Hematopoietic multipotent progenitor cell treated with erythropoietin and hydrocortisone succinate and interleukin-3 and kit ligand, for 6 days (in vitro differentiated cells): ENCODE measurements at regions not wholly inside any gene's neighbourhood (a gene's known extent, or its start where the extent isn't known, plus 50 kb on each side); places are given as distances from the start of the nearest gene placed in this dataset.
"Not testable (repeated sequence)": the region's sequence is repeated elsewhere in the genome, so short reads cannot be mapped to it uniquely, and the experiment has no call there.

ENCODE experiments used
- DNase-seq: peaks from one replicate; pipeline ENCODE4 v3.0.0-alpha.2; 2015

DNA sequence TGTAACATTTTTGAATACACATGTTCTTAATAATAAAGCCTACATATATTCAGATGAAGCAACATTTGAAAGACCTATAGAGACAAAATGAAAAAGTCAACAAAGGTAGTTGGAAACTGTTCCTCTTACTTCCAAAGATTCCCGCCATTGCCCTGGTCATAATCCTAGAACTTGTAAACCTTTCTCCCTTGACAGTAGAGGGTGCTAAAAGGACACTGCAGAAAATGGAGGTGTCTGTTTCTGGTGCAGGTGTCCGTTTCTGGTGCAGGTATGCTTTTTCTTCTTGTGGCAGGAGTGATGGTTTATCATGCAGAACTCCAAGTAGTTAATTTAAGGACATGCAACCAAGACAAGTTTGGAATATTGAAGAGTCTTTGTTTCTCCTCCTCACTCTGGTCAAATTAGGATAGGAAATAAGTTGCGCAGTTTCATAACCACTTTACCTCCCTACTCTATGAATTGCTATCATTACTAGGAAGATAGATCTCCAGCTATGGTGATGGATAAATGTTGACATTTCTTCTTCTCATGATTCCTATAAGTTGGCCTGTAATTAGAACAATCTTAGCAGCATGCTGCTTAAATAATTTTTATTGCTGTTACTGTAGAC lies 56.0 kb upstream of the FAM174A start:
- DNase-seq = peak; percentile 12

GRCh38 chr5:100472091-100472490 lies 63.1 kb upstream of the FAM174A start:
- no peak for DNase-seq

GRCh38 chr5:100469767-100470166 lies 65.4 kb upstream of the FAM174A start:
- DNase-seq = no peak

GRCh38 chr5:100464418-100464817 lies 70.8 kb upstream of the FAM174A start:
- DNase-seq = no peak

DNA sequence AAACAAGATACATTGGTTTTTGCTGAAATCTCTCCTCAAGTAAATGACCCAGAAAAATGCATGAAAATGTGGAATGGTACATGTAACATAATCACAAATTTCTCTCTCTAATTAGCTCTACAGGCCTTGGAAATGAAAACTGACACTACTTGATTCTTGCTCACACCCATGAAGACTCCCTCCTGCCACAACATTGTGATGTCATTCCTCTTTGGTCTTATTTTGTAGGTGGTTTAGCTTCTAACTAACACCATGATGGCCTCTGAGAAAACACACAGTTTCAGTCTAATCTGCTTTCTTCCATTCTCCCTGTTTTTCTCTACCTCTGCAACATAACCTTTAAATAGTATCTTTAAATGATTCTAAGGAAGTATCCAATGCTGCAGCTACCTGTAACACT lies 78.6 kb upstream of the FAM174A start:
- DNase-seq = no peak

- no peak for DNase-seq
These were observed 83.0 kb upstream of the FAM174A start for GRCh38 chr5:100452126-100452525.

DNA sequence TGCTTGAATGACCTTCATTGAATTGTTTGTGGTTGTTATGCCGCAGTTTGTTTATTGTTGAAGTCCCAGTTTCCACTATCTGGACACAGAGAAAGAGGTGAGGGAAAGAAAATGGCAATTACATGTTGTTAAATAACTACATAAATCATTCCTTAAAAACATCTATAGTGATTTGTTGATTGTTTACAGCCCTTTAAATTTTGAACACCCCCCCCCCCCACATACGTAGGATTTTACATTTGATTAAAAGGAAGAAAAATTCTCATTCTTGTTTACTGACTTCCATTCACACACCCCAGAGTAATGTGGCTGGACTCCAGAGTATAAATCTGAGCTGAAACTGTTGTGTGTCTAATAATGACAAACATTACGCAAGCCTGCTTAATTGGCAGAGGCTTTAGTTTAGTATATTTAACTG lies 87.1 kb upstream of the FAM174A start:
- no peak for DNase-seq

DNA sequence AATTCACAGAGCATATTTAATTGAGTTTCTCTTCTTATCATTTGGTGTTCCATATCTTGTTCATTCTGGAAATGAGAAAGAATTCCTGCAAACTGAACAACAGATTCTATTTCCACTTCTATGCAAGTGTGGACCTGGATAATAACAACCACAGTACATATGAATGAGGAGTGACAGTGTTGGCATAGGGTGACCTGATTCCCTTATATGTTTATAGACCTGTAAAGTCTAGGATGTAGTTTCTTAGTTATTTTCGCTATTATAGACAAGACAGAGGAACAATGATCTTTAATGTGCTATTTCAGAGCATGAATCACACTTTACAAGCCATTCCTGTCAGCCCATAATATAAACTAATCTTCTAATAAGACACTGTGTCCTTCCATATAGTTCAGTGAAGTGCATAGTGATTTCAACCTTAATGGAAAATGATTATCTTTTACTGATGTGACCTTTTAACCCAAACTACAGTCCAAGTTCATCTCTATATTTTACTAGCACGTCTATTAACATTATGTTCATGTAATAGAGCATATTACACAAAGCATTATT lies 88.2 kb upstream of the FAM174A start:
- no peak for DNase-seq

DNA sequence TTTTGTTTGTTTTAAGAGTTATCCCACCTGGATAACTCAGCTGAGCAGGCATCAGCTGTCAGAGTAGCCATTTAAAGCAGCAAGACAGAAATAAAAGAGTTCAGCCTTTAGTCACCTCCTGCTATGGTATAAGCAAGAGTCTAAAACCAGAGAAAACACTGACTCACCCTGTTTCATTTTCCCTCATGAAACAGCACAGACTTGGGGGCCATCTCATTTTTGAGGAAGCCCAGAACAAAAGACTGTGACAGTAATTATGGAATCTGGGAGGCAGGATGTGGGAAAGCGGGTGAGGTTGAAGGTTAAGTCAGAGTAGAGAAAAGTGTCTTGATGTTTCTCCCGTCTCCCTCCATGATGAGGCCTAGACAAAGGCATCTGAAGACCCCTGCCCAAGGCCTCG lies 90.2 kb upstream of the FAM174A start:
- no peak for DNase-seq

DNA sequence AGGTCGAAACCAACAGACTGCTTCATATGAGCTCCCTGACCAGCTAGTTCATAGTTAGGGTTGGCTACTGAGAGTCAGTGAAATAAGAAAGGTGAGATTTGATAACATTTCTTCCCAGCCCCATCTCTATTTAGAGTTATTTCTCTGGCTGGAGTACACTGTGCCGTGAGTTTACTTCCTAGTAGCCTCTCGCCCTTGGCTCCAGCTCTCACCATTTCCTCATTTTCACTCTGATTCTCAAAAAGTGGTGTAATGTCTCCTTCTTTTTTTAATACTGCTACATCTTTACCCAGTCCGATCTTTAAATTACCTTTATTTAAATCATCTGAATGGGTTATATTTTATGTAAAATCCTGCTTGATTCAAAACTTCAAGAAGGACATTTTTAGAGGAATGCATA lies 100.4 kb upstream of the FAM174A start:
- DNase-seq = no peak

DNA sequence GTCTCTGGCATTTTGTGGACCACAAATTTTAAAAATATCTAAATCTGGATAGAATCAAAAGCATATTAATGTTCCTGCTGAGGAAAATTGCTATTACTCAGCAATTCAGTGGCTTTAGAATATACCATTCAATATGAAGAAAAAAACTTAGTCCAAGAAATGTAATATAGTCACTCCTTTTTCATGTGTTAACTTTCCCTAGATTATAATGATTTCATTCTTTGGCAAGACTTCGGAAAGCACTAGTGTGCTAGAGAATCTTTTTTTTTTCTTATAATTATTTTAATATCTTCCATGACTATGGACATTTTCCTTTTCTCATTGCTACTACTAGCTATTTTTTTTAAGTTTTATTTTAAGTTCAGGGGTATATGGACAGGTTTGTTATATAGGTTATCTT lies 102.4 kb upstream of the FAM174A start:
- no peak for DNase-seq

DNA sequence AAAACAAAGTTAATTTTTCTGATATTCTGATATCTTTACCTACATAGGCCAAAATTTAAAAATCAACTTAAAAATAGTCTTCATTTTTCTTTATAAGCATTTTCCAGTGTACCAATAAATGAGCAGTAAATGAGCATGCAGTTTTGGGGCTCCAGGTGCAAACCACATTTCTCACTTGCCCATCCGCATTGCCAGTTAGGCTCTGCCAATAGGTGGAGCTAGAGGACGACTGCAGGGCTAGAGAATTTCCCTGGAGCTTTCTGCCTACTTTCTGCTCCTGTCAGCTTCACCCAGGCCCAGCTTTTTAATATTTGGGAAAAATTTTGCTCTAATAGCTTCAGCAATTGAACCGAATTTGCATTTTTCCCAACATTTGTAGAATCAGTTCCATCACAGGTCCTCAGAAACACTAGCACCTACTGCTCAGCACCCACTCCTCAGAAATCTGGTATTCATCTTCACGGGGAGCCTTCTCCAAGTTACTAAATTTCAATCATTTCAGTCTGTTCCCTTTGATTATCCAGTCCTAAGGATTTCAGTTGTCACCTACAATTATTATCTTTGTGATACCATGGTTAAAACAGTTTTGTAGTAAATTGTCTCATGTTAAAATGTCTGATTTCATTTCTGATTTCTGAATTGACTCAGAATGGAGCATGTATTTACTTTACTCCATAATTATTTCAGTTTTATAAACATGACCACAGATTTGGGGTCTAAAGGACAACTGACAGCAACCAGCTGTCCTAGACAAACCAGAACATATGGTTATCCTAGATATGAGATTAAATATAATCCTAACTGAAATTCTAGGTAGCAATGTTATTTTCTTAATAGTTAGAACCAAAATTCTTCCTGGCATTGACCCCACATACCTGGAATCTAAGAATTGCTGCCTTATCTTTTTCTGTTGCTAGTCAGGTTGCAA lies 104.6 kb upstream of the FAM174A start:
- DNase-seq = peak; percentile 71

DNA sequence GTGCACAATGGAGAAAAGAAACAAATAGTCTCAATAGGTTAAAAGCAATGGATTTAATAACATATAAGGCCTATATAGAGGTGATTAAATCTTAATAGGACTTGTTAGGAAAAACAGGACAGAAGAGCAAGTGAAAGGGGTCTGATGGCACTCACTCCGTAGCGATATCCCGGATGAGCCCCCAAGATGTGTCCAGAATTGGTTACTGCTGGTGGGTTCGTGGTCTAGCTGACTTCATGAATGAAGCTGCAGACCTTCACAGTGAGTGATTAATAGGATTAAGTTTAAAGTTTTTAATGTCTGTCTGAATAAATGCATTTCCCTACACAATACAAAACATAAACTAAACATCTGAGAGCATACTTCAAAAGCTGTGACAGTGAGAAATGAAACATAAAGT lies 110.4 kb upstream of the FAM174A start:
- DNase-seq = no peak

DNA sequence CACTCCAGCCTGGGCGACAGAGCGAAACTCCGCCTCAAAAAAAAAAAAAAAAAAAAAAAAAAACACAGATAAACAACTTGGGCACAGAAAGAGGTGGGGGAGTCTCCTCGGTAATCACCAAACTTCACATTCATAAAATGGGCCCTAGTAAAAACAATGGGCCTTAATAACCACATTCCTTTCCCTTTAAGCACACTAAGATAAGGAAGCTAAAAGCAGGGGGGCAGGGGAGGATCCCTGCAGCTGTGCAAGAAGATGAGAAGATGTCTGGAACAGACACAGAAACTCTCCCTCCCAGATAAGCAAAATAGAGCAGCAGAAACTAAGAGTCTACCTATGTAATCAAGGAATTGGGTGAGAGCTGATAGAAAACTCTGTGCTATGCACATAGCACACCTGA lies 111.2 kb upstream of the FAM174A start:
- peak; percentile 66 for DNase-seq

- no peak for DNase-seq
These were observed 111.8 kb upstream of the FAM174A start for GRCh38 chr5:100423330-100423729.

DNA sequence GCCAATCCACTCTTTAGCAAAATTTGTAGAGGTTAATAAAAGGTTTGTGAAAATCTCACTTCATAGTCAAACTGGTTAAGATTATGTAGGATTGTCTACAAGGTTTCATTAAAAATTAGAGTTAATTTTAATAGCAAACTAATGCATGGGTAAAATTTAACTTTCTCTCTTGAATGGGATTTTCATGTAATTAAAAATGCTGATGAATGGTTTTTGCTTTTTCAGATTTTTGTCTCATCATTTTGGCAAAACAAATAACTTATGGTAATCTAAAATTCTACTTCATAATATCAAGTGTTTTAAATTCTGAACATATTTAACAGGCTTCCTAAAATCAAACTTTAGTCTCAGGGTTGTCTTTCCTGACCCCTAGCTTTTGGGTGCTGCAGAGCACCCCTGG lies 113.8 kb upstream of the FAM174A start:
- no peak for DNase-seq

- DNase-seq = no peak
These were observed 116.9 kb upstream of the FAM174A start for GRCh38 chr5:100418231-100418630.

DNA sequence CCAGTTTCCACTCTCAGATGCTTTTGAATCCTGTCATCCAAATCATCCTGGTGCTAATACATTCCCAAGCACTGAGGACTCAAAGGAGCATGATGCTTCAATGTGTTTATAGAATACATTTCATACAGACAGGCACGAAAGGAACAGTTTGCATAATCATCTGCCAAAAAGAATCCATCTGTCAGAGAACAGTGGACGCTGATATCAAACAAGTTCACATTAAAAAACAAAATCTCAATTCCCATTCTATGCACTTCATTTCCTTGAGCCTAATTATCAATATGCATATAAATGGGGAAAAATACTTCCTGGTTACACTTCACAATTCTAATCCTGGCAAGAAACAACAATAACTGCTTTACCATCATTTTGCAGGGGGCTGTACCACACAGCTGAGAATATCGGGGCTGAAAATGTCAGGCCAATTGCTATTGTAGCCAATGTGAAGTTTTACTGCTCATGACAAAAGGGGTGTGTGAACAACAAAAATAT lies 125.5 kb upstream of the FAM174A start:
- no peak for DNase-seq

GRCh38 chr5:100407053-100407452 lies 128.1 kb upstream of the FAM174A start:
- DNase-seq = no peak

DNA sequence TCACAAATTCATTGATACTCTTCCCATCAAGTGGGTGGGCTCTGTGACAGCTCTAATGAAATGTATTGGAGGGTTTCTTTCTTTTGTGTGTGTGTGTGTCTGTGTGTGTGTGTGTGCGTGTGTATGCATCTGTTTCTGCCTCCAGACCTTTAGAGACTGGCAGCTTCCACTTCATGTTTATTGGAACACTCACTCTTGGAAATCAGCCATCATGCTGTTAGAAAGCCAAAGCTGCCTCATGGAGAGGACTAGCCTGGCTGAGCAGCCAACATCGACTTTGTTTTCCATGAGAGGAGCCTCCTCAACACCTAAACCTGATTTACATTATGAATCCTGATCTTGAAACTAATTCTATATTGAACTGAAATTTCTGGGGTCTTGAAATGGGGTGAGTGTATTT lies 128.5 kb upstream of the FAM174A start:
- DNase-seq = no peak

GRCh38 chr5:100402071-100402470 lies 133.1 kb upstream of the FAM174A start:
- DNase-seq = no peak

GRCh38 chr5:100401149-100401548 lies 134.0 kb upstream of the FAM174A start:
- no peak for DNase-seq

GRCh38 chr5:100398815-100399214 lies 136.4 kb upstream of the FAM174A start:
- not testable (repeated sequence) for DNase-seq

- not testable (repeated sequence) for DNase-seq
These were observed 155.8 kb upstream of the FAM174A start for GRCh38 chr5:100379254-100379858.
